NCI-H524 (cell line): ENCODE measurements at regions not wholly inside any gene's neighbourhood (a gene's known extent, or its start where the extent isn't known, plus 50 kb on each side); places are given as distances from the start of the nearest gene placed in this dataset.
"Not testable (repeated sequence)": the region's sequence is repeated elsewhere in the genome, so short reads cannot be mapped to it uniquely, and the experiment has no call there.

Source experiments
- DNase-seq, 2 experiments: peaks; one replicate each; lab custom pipeline; 2025; lab: John Stamatoyannopoulos, UW

GRCh38 chr11:116335891-116336290, 436.9 kb downstream of the BUD13 start:
- no peak for DNase-seq

- no peak for DNase-seq
Observed at GRCh38 chr11:116335078-116335477, 437.7 kb downstream of the BUD13 start.

GRCh38 chr11:116334596-116334995, 438.2 kb downstream of the BUD13 start:
- no peak for DNase-seq

GRCh38 chr11:116333001-116333535, 439.7 kb downstream of the BUD13 start:
- DNase-seq = no peak

GRCh38 chr11:116332391-116332790, 440.4 kb downstream of the BUD13 start:
- no peak for DNase-seq

GRCh38 chr11:116331381-116331780, 441.4 kb downstream of the BUD13 start:
- no peak for DNase-seq

GRCh38 chr11:116330439-116331185, 442.2 kb downstream of the BUD13 start:
- no peak for DNase-seq

GRCh38 chr11:116329354-116330090, 443.3 kb downstream of the BUD13 start:
- DNase-seq = no peak

GRCh38 chr11:116328851-116329250, 443.9 kb downstream of the BUD13 start:
- DNase-seq = no peak

GRCh38 chr11:116328391-116328790, 444.4 kb downstream of the BUD13 start:
- DNase-seq = no peak

DNA sequence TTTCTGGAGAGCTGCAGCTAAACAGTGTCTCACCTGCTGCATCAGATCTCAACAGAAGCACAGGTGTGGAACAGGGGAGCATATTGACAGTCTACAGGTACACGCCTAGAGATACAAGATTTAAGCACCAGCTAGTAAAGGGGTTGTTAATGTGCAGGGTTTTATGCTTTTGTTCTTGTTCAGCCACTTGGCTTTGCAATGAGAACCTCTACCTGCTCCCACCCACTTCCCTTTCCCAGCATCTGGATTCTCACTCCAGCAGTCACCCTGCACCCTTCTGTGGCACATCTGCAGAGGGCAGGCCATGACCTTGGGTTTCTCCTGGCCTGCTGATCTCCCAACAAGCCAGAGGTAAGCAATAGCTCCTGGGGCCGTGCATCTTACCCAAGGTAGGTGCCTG, 446.6 kb downstream of the BUD13 start:
- DNase-seq = no peak

GRCh38 chr11:116325247-116325646, 447.5 kb downstream of the BUD13 start:
- DNase-seq = no peak

- not testable (repeated sequence) for DNase-seq
Observed at GRCh38 chr11:116324077-116324476, 448.7 kb downstream of the BUD13 start.

DNA sequence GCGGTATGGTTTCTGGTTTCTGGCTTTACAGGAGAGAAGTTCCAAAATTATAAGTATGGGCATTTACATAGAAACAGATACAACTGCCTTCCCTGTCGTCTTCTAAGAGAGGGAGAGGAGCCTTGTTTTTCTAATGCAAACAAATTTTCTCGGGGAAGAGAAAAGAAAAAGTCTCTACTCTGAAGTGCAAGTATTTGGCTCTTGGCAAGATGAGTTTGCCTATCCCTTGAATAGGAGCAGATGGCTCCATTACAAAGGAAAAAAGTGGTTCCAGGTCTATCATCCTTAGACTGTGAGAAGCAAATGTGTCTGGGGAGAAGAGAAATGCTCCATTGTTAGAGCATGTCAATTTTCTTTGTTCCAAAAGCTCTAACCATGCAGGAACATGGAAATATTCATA, 455.6 kb downstream of the BUD13 start:
- no peak for DNase-seq

DNA sequence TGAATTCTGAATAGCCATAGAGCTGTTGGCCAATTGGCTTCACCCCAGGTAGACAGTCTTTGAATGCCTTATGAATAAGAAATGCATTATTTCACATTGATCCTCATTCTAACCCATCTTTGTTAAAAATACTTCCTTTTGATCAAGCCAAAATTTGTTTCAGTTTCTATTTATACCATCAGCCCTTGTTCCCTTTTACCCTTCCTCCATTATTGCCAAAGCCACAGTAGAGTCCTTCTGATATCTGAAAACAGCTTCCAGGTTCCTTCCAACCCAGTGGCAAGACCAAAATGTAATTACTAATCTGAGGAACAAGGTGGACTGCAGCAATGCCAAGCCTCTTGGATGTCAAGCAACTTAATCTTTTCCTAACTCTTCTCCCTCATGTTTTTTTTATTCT, 458.8 kb downstream of the BUD13 start:
- DNase-seq = no peak

DNA sequence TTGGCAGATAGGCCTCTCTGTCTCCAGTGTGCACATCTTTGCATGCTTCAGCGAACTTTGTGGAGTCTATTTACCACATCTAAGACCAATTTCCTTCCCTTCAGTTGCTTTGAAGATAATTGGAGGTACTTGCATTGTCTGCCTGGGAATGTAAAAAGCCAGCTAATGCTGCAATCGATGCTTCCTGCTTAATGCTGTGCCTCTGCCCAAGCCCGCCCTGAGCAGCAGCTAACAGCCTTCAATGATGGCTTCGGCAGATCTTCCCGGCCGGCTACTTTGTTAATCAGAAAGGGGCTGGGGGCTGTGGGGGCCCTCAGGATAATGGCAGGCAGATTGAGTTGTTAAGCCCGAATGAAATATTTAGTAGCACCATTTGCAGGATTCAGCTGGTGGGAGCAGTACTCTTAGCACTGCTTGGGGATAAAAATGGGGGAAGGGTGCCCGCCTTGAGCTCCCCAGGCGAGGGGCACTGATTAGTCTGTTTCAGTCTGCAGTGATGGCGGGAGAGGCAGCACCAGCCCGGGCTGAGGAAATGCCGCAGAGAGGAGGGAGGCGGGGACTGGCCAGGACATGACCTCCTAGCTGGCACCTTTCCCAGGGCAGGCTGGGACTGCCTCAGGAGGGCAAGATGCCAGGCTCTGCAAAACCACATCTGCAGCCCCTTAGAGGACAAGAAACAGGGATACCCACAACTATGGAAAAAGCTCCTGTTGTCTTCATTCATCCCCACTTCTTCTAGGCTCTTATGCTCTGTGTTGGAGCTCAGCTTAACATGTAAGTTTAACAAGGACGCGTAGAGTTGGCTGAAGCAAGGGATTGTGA, 460.0 kb downstream of the BUD13 start:
- DNase-seq = peak; percentile 35 to 56

GRCh38 chr11:116311206-116311605, 461.6 kb downstream of the BUD13 start:
- peak in 1 of 2 experiments; percentile 5 for DNase-seq

GRCh38 chr11:116310698-116311097, 462.1 kb downstream of the BUD13 start:
- no peak for DNase-seq

DNA sequence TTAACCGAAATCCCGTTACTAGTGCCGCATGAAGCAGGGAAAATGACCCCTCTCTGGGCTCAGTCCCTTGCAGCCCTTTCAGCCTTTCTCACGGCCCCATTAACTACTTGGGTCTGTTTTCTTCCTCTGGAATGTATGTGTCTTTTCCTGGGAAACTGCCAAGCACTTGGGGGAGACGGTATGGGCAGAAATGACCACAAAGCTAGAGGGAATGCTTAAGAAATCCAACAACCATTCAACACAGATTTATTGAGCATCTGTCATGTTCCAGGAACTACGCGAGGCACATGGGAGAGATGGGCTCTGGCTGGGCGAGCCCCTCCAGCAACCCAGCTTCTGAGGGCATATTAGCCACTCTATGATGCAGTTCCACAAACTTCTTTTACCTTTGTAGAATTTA, 462.6 kb downstream of the BUD13 start:
- DNase-seq = no peak

DNA sequence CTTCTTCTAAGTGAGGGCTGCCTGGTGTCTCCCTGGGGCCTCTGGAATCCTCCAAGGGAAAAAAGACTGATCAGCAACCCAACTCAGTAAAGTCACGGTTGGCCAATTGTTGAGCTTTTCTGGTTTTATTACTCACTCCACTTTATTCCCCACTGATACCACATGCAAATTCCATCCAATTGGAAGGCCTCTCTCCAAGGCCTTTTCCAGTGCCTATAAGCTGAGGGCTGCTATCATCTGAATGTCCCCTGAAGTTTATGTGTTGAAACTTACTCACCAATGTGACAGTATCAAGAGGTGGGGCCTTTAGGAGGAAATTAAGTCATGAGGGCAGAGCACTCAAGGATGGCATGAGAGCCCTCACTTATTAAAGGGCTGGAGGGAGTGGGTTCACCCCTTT, 463.3 kb downstream of the BUD13 start:
- DNase-seq = no peak

- peak in 1 of 2 experiments; percentile 64 for DNase-seq
Observed at GRCh38 chr11:116302756-116303155, 470.0 kb downstream of the BUD13 start.

GRCh38 chr11:116301141-116301540, 471.6 kb downstream of the BUD13 start:
- no peak for DNase-seq
